ENCODE measurements at regions not wholly inside any gene's neighbourhood (a gene's known extent, or its start where the extent isn't known, plus 50 kb on each side); places are given as distances from the start of the nearest gene placed in this dataset.
"Not testable (repeated sequence)": the region's sequence is repeated elsewhere in the genome, so short reads cannot be mapped to it uniquely, and the experiment has no call there.

GRCh38 chr13:57899096-57899495 lies 267.6 kb downstream of the PCDH17 start:
- Histone ChIP-seq H2AFZ (ENCODE audit: low read length, unreplicated experiment) (no peak overlapping the region), H3K79me2 (ENCODE audit: control insufficient read depth, insufficient read depth, low read length, unreplicated experiment) (no peaks in the 10 kb centered on the region), H3K27me3 (ENCODE audit: insufficient read depth, low read length) (no peaks in the 10 kb centered on the region), H3K27ac (ENCODE audit: low read depth, low read length) (no peak overlapping the region), H3K4me3 (ENCODE audit: low read depth, low read length) (no peak overlapping the region), H3K36me3 (ENCODE audit: insufficient read depth, low read length) (no peaks in the 10 kb centered on the region), H3K4me1 (ENCODE audit: control insufficient read depth, insufficient read depth, low read length, unreplicated experiment) (no peaks in the 10 kb centered on the region)

GRCh38 chr13:57909833-57910232 lies 278.3 kb downstream of the PCDH17 start:
- H3K4me1 ChIP-seq (ENCODE audit: control insufficient read depth, insufficient read depth, low read length, unreplicated experiment); H3K79me2 ChIP-seq (ENCODE audit: control insufficient read depth, insufficient read depth, low read length, unreplicated experiment); H3K27ac ChIP-seq (ENCODE audit: low read depth, low read length); H3K27me3 ChIP-seq (ENCODE audit: insufficient read depth, low read length); H3K4me3 ChIP-seq (ENCODE audit: low read depth, low read length); H3K36me3 ChIP-seq (ENCODE audit: insufficient read depth, low read length); H2AFZ ChIP-seq (ENCODE audit: low read length, unreplicated experiment): not testable (repeated sequence)

- no peak overlapping the region for H3K4me3 ChIP-seq (ENCODE audit: low read depth, low read length)
- no peak overlapping the region for H2AFZ ChIP-seq (ENCODE audit: low read length, unreplicated experiment)
- H3K27me3 ChIP-seq (ENCODE audit: insufficient read depth, low read length): no peaks in the 10 kb centered on the region
- no peaks in the 10 kb centered on the region for H3K4me1 ChIP-seq (ENCODE audit: control insufficient read depth, insufficient read depth, low read length, unreplicated experiment)
- no peaks in the 10 kb centered on the region for H3K36me3 ChIP-seq (ENCODE audit: insufficient read depth, low read length)
- no peaks in the 10 kb centered on the region for H3K79me2 ChIP-seq (ENCODE audit: control insufficient read depth, insufficient read depth, low read length, unreplicated experiment)
- H3K27ac ChIP-seq (ENCODE audit: low read depth, low read length): no peak overlapping the region
Observed at GRCh38 chr13:57918086-57918485, 286.5 kb downstream of the PCDH17 start.

- Histone ChIP-seq H3K27me3 (ENCODE audit: insufficient read depth, low read length) (no peaks in the 10 kb centered on the region), H3K36me3 (ENCODE audit: insufficient read depth, low read length) (no peaks in the 10 kb centered on the region), H3K4me1 (ENCODE audit: control insufficient read depth, insufficient read depth, low read length, unreplicated experiment) (no peaks in the 10 kb centered on the region), H2AFZ (ENCODE audit: low read length, unreplicated experiment) (no peak overlapping the region), H3K79me2 (ENCODE audit: control insufficient read depth, insufficient read depth, low read length, unreplicated experiment) (no peaks in the 10 kb centered on the region), H3K27ac (ENCODE audit: low read depth, low read length) (no peak overlapping the region), H3K4me3 (ENCODE audit: low read depth, low read length) (no peak overlapping the region)
Observed at GRCh38 chr13:57918913-57919312, 287.4 kb downstream of the PCDH17 start.

GRCh38 chr13:57925250-57925649 lies 293.7 kb downstream of the PCDH17 start:
- no peaks in the 10 kb centered on the region for H3K27me3 ChIP-seq (ENCODE audit: insufficient read depth, low read length)
- no peak overlapping the region for H3K27ac ChIP-seq (ENCODE audit: low read depth, low read length)
- no peaks in the 10 kb centered on the region for H3K4me1 ChIP-seq (ENCODE audit: control insufficient read depth, insufficient read depth, low read length, unreplicated experiment)
- H2AFZ ChIP-seq (ENCODE audit: low read length, unreplicated experiment): no peak overlapping the region
- H3K4me3 ChIP-seq (ENCODE audit: low read depth, low read length): no peak overlapping the region
- no peaks in the 10 kb centered on the region for H3K36me3 ChIP-seq (ENCODE audit: insufficient read depth, low read length)
- no peaks in the 10 kb centered on the region for H3K79me2 ChIP-seq (ENCODE audit: control insufficient read depth, insufficient read depth, low read length, unreplicated experiment)

- no peak overlapping the region for H3K27ac ChIP-seq (ENCODE audit: low read depth, low read length)
- no peaks in the 10 kb centered on the region for H3K36me3 ChIP-seq (ENCODE audit: insufficient read depth, low read length)
- H3K79me2 ChIP-seq (ENCODE audit: control insufficient read depth, insufficient read depth, low read length, unreplicated experiment): no peaks in the 10 kb centered on the region
- no peak overlapping the region for H3K4me3 ChIP-seq (ENCODE audit: low read depth, low read length)
- H2AFZ ChIP-seq (ENCODE audit: low read length, unreplicated experiment): no peak overlapping the region
- H3K27me3 ChIP-seq (ENCODE audit: insufficient read depth, low read length): no peaks in the 10 kb centered on the region
- H3K4me1 ChIP-seq (ENCODE audit: control insufficient read depth, insufficient read depth, low read length, unreplicated experiment): no peaks in the 10 kb centered on the region
Observed at GRCh38 chr13:57925751-57926150, 294.2 kb downstream of the PCDH17 start.

- H3K4me1 ChIP-seq (ENCODE audit: control insufficient read depth, insufficient read depth, low read length, unreplicated experiment): no peaks in the 10 kb centered on the region
- no peak overlapping the region for H2AFZ ChIP-seq (ENCODE audit: low read length, unreplicated experiment)
- H3K36me3 ChIP-seq (ENCODE audit: insufficient read depth, low read length): no peaks in the 10 kb centered on the region
- no peak overlapping the region for H3K27ac ChIP-seq (ENCODE audit: low read depth, low read length)
- no peaks in the 10 kb centered on the region for H3K79me2 ChIP-seq (ENCODE audit: control insufficient read depth, insufficient read depth, low read length, unreplicated experiment)
- no peak overlapping the region for H3K4me3 ChIP-seq (ENCODE audit: low read depth, low read length)
- H3K27me3 ChIP-seq (ENCODE audit: insufficient read depth, low read length): no peaks in the 10 kb centered on the region
Observed at GRCh38 chr13:57932061-57932460, 300.5 kb downstream of the PCDH17 start.

- Histone ChIP-seq H3K79me2 (ENCODE audit: control insufficient read depth, insufficient read depth, low read length, unreplicated experiment) (no peaks in the 10 kb centered on the region), H3K27me3 (ENCODE audit: insufficient read depth, low read length) (no peaks in the 10 kb centered on the region), H3K36me3 (ENCODE audit: insufficient read depth, low read length) (no peaks in the 10 kb centered on the region), H3K4me1 (ENCODE audit: control insufficient read depth, insufficient read depth, low read length, unreplicated experiment) (no peaks in the 10 kb centered on the region), H3K27ac (ENCODE audit: low read depth, low read length) (no peak overlapping the region), H2AFZ (ENCODE audit: low read length, unreplicated experiment) (no peak overlapping the region), H3K4me3 (ENCODE audit: low read depth, low read length) (no peak overlapping the region)
Observed at GRCh38 chr13:57933606-57934005, 302.1 kb downstream of the PCDH17 start.

- Histone ChIP-seq H3K27ac (ENCODE audit: low read depth, low read length) (no peak overlapping the region), H3K4me3 (ENCODE audit: low read depth, low read length) (no peak overlapping the region), H3K36me3 (ENCODE audit: insufficient read depth, low read length) (no peaks in the 10 kb centered on the region), H2AFZ (ENCODE audit: low read length, unreplicated experiment) (no peak overlapping the region), H3K27me3 (ENCODE audit: insufficient read depth, low read length) (no peaks in the 10 kb centered on the region), H3K79me2 (ENCODE audit: control insufficient read depth, insufficient read depth, low read length, unreplicated experiment) (no peaks in the 10 kb centered on the region), H3K4me1 (ENCODE audit: control insufficient read depth, insufficient read depth, low read length, unreplicated experiment) (no peaks in the 10 kb centered on the region)
Observed at GRCh38 chr13:57935965-57936364, 304.4 kb downstream of the PCDH17 start.

- no peak overlapping the region for H2AFZ ChIP-seq (ENCODE audit: low read length, unreplicated experiment)
- H3K27me3 ChIP-seq (ENCODE audit: insufficient read depth, low read length): no peaks in the 10 kb centered on the region
Observed at GRCh38 chr13:57946361-57946760, 314.8 kb downstream of the PCDH17 start.

GRCh38 chr13:57948884-57949283 lies 317.3 kb downstream of the PCDH17 start:
- H3K79me2 ChIP-seq (ENCODE audit: control insufficient read depth, insufficient read depth, low read length, unreplicated experiment): no peaks in the 10 kb centered on the region
- H3K4me3 ChIP-seq (ENCODE audit: low read depth, low read length): no peak overlapping the region
- no peak overlapping the region for H2AFZ ChIP-seq (ENCODE audit: low read length, unreplicated experiment)
- H3K27me3 ChIP-seq (ENCODE audit: insufficient read depth, low read length): no peaks in the 10 kb centered on the region
- no peak overlapping the region for H3K27ac ChIP-seq (ENCODE audit: low read depth, low read length)
- no peaks in the 10 kb centered on the region for H3K36me3 ChIP-seq (ENCODE audit: insufficient read depth, low read length)
- H3K4me1 ChIP-seq (ENCODE audit: control insufficient read depth, insufficient read depth, low read length, unreplicated experiment): no peaks in the 10 kb centered on the region

More at GRCh38 chr13:57946361-57946760, 314.8 kb downstream of the PCDH17 start:
- no peaks in the 10 kb centered on the region for H3K79me2 ChIP-seq (ENCODE audit: control insufficient read depth, insufficient read depth, low read length, unreplicated experiment)
- no peaks in the 10 kb centered on the region for H3K36me3 ChIP-seq (ENCODE audit: insufficient read depth, low read length)
- H3K4me3 ChIP-seq (ENCODE audit: low read depth, low read length): no peak overlapping the region
- no peak overlapping the region for H3K27ac ChIP-seq (ENCODE audit: low read depth, low read length)
- no peaks in the 10 kb centered on the region for H3K4me1 ChIP-seq (ENCODE audit: control insufficient read depth, insufficient read depth, low read length, unreplicated experiment)
